Astrocyte (in vitro differentiated cells and primary cell): ENCODE measurements at regions not wholly inside any gene's neighbourhood (a gene's known extent, or its start where the extent isn't known, plus 50 kb on each side); places are given as distances from the start of the nearest gene placed in this dataset.
"Not testable (repeated sequence)": the region's sequence is repeated elsewhere in the genome, so short reads cannot be mapped to it uniquely, and the experiment has no call there.

Experiments
- EZH2 ChIP-seq: IDR thresholded peaks from 2 replicates; pipeline ENCODE4 v1.6.1; 2012; ENCODE audit warnings: mild to moderate bottlenecking, low read length, inconsistent platforms; ENCODE audit not compliant: insufficient read depth
- TF ChIP-seq, protein P1 (sequence below): IDR thresholded peaks from 2 replicates; pipeline ENCODE4 v1.5.1; 2011; ENCODE audit warnings: low read depth, mild to moderate bottlenecking, inconsistent platforms, low read length, moderate library complexity; ENCODE audit not compliant: insufficient read depth

DNA sequence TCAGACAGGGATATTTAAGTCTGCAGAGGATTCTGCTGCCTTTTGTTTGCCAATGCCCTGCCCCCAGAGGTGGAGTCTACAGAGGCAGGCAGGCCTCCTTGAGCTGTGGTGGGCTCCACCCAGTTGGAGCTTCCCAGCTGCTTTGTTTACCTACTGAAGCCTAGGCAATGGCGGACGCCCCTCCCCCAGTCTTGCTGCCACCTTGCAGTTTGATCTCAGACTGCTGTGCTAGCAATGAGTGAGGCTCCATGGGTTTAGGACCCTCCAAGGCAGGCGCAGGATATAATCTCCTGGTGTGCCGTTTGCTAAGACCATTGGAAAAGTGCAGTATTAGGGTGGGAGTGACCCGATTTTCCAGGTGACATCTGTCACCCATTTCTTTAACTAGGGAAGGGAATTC, 132.7 kb downstream of the UNC93B1 start:
- not testable (repeated sequence) for TF ChIP-seq EZH2
- TF ChIP-seq, protein P1, sequence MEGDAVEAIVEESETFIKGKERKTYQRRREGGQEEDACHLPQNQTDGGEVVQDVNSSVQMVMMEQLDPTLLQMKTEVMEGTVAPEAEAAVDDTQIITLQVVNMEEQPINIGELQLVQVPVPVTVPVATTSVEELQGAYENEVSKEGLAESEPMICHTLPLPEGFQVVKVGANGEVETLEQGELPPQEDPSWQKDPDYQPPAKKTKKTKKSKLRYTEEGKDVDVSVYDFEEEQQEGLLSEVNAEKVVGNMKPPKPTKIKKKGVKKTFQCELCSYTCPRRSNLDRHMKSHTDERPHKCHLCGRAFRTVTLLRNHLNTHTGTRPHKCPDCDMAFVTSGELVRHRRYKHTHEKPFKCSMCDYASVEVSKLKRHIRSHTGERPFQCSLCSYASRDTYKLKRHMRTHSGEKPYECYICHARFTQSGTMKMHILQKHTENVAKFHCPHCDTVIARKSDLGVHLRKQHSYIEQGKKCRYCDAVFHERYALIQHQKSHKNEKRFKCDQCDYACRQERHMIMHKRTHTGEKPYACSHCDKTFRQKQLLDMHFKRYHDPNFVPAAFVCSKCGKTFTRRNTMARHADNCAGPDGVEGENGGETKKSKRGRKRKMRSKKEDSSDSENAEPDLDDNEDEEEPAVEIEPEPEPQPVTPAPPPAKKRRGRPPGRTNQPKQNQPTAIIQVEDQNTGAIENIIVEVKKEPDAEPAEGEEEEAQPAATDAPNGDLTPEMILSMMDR, result not testable (repeated sequence)
